WTC11 (cell line): ENCODE measurements at regions not wholly inside any gene's neighbourhood (a gene's known extent, or its start where the extent isn't known, plus 50 kb on each side); places are given as distances from the start of the nearest gene placed in this dataset.

Experiments used
- CREM ChIP-seq: sonication (generic); formaldehyde crosslinking; IDR thresholded peaks from 2 replicates; pipeline ENCODE4 v1.8.1; 2022; ENCODE audit warnings: mild to moderate bottlenecking, missing genetic modification reagents, moderate library complexity
- E2F4 ChIP-seq: sonication (generic); formaldehyde crosslinking; IDR thresholded peaks from 2 replicates; pipeline ENCODE4 v1.8.1; 2022; ENCODE audit warnings: low read depth, mild to moderate bottlenecking, moderate library complexity, missing genetic modification reagents, borderline replicate concordance
- ELF4 ChIP-seq: sonication (generic); formaldehyde crosslinking; IDR thresholded peaks from 2 replicates; pipeline ENCODE4 v1.8.1; 2022; ENCODE audit warnings: low read depth, mild to moderate bottlenecking, moderate library complexity, missing genetic modification reagents
- FOXJ3 ChIP-seq: sonication (generic); formaldehyde crosslinking; IDR thresholded peaks from 2 replicates; pipeline ENCODE4 v1.9.0; 2021; ENCODE audit warnings: missing genetic modification reagents, mild to moderate bottlenecking, borderline replicate concordance
- GABPB1 ChIP-seq: sonication (generic); formaldehyde crosslinking; IDR thresholded peaks from 2 replicates; pipeline ENCODE4 v1.8.1; 2023; ENCODE audit warnings: mild to moderate bottlenecking, missing genetic modification reagents
- NFATC4 ChIP-seq: fragments of 250-450 bp; sonication (Bioruptor Pico); IDR thresholded peaks from 2 replicates; pipeline ENCODE4 v1.9.0; 2021; ENCODE audit warnings: mild to moderate bottlenecking
- NFYB ChIP-seq: sonication (generic); formaldehyde crosslinking; conservative IDR thresholded peaks from 2 replicates; pipeline ENCODE4 v1.8.0; 2022; ENCODE audit warnings: low read depth, missing genetic modification reagents
- NR2C2 ChIP-seq: sonication (generic); formaldehyde crosslinking; IDR thresholded peaks from 2 replicates; pipeline ENCODE4 v1.8.0; 2022; ENCODE audit warnings: mild to moderate bottlenecking, missing genetic modification reagents
- ZNF396 ChIP-seq: fragments of 250-450 bp; sonication (Bioruptor Pico); IDR thresholded peaks from 2 replicates; pipeline ENCODE4 v1.8.0; 2021; ENCODE audit warnings: mild to moderate bottlenecking, moderate library complexity, borderline replicate concordance
- ZNF416 ChIP-seq: fragments of 250-450 bp; sonication (Bioruptor Pico); IDR thresholded peaks from 2 replicates; pipeline ENCODE4 v1.9.0; 2021; ENCODE audit warnings: mild to moderate bottlenecking, inconsistent platforms
- ZNF423 ChIP-seq: fragments of 250-450 bp; sonication (Bioruptor Pico); IDR thresholded peaks from 2 replicates; pipeline ENCODE4 v2.1.2; 2022; ENCODE audit warnings: mild to moderate bottlenecking, moderate library complexity
- TF ChIP-seq, protein P1 (sequence below): fragments of 200-600 bp; IDR thresholded peaks from 2 replicates; pipeline ENCODE4 v1.8.0; 2022; ENCODE audit warnings: antibody characterized with exemption
- TF ChIP-seq, protein P2 (sequence below): sonication (generic); formaldehyde crosslinking; IDR thresholded peaks from 2 replicates; pipeline ENCODE4 v1.8.1; 2022; ENCODE audit warnings: mild to moderate bottlenecking, moderate library complexity, missing genetic modification reagents

DNA sequence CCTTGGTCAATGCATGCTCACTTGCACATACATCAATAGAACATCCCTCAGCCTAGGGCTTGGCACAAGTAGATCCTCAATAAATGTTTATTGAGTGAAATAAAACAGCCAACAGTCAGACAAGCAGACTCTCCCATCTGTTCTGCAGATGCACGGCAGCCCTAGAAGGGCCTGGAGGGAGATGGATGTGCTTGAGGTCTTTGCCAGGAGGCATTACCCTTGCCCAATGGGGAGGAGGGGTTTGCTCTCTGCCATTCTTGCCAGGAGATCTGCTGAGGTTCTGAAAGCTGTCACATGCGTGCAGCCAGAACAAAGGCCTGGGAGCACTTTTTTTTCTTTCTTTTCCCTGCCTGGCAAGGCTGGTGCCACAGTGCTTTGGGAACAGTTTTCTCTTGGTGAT is 349.3 kb upstream of the THRB start:
- TF ChIP-seq ZNF396 (CRISPR knock-in tag): no peak
- TF ChIP-seq FOXJ3: no peak
- no peak for TF ChIP-seq ZNF423 (CRISPR knock-in tag)
- TF ChIP-seq NFATC4 (CRISPR knock-in tag): no peak
- TF ChIP-seq, protein P1, sequence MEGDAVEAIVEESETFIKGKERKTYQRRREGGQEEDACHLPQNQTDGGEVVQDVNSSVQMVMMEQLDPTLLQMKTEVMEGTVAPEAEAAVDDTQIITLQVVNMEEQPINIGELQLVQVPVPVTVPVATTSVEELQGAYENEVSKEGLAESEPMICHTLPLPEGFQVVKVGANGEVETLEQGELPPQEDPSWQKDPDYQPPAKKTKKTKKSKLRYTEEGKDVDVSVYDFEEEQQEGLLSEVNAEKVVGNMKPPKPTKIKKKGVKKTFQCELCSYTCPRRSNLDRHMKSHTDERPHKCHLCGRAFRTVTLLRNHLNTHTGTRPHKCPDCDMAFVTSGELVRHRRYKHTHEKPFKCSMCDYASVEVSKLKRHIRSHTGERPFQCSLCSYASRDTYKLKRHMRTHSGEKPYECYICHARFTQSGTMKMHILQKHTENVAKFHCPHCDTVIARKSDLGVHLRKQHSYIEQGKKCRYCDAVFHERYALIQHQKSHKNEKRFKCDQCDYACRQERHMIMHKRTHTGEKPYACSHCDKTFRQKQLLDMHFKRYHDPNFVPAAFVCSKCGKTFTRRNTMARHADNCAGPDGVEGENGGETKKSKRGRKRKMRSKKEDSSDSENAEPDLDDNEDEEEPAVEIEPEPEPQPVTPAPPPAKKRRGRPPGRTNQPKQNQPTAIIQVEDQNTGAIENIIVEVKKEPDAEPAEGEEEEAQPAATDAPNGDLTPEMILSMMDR: no peak
- no peak for TF ChIP-seq ZNF416 (CRISPR knock-in tag)
- no peak for TF ChIP-seq E2F4 (CRISPR knock-in tag)
- no peak for TF ChIP-seq CREM (CRISPR knock-in tag)
- no peak for TF ChIP-seq GABPB1 (CRISPR knock-in tag)
- no peak for TF ChIP-seq NFYB (CRISPR knock-in tag)
- TF ChIP-seq, protein P2, sequence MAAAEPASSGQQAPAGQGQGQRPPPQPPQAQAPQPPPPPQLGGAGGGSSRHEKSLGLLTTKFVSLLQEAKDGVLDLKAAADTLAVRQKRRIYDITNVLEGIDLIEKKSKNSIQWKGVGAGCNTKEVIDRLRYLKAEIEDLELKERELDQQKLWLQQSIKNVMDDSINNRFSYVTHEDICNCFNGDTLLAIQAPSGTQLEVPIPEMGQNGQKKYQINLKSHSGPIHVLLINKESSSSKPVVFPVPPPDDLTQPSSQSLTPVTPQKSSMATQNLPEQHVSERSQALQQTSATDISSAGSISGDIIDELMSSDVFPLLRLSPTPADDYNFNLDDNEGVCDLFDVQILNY (CRISPR knock-in tag): no peak
- TF ChIP-seq NR2C2: no peak
- no peak for TF ChIP-seq ELF4 (CRISPR knock-in tag)
